A673 (cell line): ENCODE measurements at regions not wholly inside any gene's neighbourhood (a gene's known extent, or its start where the extent isn't known, plus 50 kb on each side); places are given as distances from the start of the nearest gene placed in this dataset.
A peak's percentile ranks its signal among the peaks of the same experiment; 100 is the strongest.

Experiments
- BruUV-seq: library from RNA; stranded (reverse); fragments of 400-500 nt; replicated peaks from 2 replicates; lab custom pipeline; 2021; lab: Mats Ljungman, UMichigan
- CTCF ChIA-PET: fragments of 300-600 bp; sonication (Branson Sonifier 250); formaldehyde crosslinking; loops from one replicate; lab custom pipeline; 2022; ENCODE audit warnings: antibody characterized with exemption; lab: Charles Lee
- POLR2A ChIA-PET: fragments of 300-600 bp; sonication (Branson Sonifier 250); formaldehyde crosslinking; loops from one replicate; lab custom pipeline; 2022; ENCODE audit warnings: antibody characterized with exemption; ENCODE audit not compliant: low non-redundant PET; lab: Charles Lee
- DNase-seq: peaks from one replicate; pipeline ENCODE4 v3.0.0-alpha.2; 2015; ENCODE audit warnings: low spot score
- H3K27ac ChIP-seq: fragments of 200-600 bp; sonication (generic); 2 replicates; pipeline ENCODE4 v1.5.1; 2016; ENCODE audit warnings: mixed run types, low read depth, mild to moderate bottlenecking, mixed read lengths, antibody characterized with exemption, low read length; ENCODE audit not compliant: poor library complexity, severe bottlenecking
- H3K27me3 ChIP-seq: fragments of 200-600 bp; sonication (generic); replicated peaks from 2 replicates; pipeline ENCODE4 v1.6.1; 2017; ENCODE audit warnings: mixed run types, low read depth, mild to moderate bottlenecking, mixed read lengths, antibody characterized with exemption, low read length; ENCODE audit not compliant: insufficient read depth, poor library complexity
- H3K36me3 ChIP-seq: fragments of 200-600 bp; sonication (generic); 2 replicates; pipeline ENCODE4 v1.6.1; 2016; ENCODE audit warnings: mixed run types, mild to moderate bottlenecking, mixed read lengths, antibody characterized with exemption, low read length; ENCODE audit not compliant: insufficient read depth, poor library complexity, severe bottlenecking
- H3K4me1 ChIP-seq: fragments of 200-600 bp; sonication (generic); 2 replicates; pipeline ENCODE4 v1.6.1; 2017; ENCODE audit warnings: mixed run types, mild to moderate bottlenecking, mixed read lengths, antibody characterized with exemption, low read length; ENCODE audit not compliant: insufficient read depth, poor library complexity, severe bottlenecking
- H3K4me3 ChIP-seq: fragments of 200-600 bp; sonication (generic); 2 replicates; pipeline ENCODE4 v1.5.1; 2016; ENCODE audit warnings: low read depth, mixed run types, mild to moderate bottlenecking, mixed read lengths, low read length; ENCODE audit not compliant: poor library complexity, severe bottlenecking
- H3K9me3 ChIP-seq: fragments of 200-600 bp; sonication (generic); 2 replicates; pipeline ENCODE4 v1.6.1; 2016; ENCODE audit warnings: mixed run types, low read depth, mild to moderate bottlenecking, mixed read lengths, antibody characterized with exemption, low read length; ENCODE audit not compliant: poor library complexity, severe bottlenecking
- EZH2 ChIP-seq: fragments of 200-600 bp; sonication (generic); IDR thresholded peaks from 2 replicates; pipeline ENCODE4 v1.6.1; 2017; ENCODE audit warnings: borderline replicate concordance, low read depth, mild to moderate bottlenecking, mixed read lengths, antibody characterized with exemption, low read length; ENCODE audit not compliant: poor library complexity, severe bottlenecking
- intact Hi-C: fragments of 100-400 bp; cut with micrococcal nuclease; formaldehyde crosslinking; loops from one replicate; pipeline ENCODE4 v1.10.0; 2022; ENCODE audit not compliant: unreplicated experiment
- TF ChIP-seq, protein P1 (sequence below): fragments of 300-800, 200-600 bp; sonication (generic); conservative IDR thresholded peaks from 2 replicates; pipeline ENCODE4 v1.5.1; 2017; ENCODE audit warnings: low read depth, mild to moderate bottlenecking, antibody characterized with exemption, low read length, moderate library complexity, mixed read lengths

DNA sequence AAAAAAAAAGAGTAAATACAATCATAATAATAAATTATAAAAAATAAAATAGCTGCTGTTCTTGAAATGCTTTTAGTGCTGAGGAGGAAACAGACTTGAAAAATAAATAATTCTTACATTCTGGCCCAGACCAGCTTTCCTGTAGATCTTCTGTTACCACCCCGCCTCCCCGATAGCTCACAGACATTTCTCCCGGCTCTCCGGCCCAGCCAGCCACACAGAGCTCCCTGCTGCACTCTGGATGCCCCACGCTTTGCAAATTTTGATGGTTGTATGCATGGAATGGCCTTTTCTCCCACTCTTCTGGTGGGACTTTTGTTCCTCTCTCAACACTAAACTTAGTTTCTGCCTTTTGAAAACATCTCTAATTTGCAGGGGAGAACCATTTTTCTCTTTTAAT, 249.3 kb downstream of the ATP23 start:
- CTCF ChIA-PET: no interaction called here
- DNase-seq: no peak
- H3K4me3 ChIP-seq: no peak overlapping the region
- no peak overlapping the region for H3K27ac ChIP-seq
- no peaks in the 10 kb centered on the region for H3K36me3 ChIP-seq
- intact Hi-C loops: no loop called here
- TF ChIP-seq EZH2: no peak
- TF ChIP-seq, protein P1, sequence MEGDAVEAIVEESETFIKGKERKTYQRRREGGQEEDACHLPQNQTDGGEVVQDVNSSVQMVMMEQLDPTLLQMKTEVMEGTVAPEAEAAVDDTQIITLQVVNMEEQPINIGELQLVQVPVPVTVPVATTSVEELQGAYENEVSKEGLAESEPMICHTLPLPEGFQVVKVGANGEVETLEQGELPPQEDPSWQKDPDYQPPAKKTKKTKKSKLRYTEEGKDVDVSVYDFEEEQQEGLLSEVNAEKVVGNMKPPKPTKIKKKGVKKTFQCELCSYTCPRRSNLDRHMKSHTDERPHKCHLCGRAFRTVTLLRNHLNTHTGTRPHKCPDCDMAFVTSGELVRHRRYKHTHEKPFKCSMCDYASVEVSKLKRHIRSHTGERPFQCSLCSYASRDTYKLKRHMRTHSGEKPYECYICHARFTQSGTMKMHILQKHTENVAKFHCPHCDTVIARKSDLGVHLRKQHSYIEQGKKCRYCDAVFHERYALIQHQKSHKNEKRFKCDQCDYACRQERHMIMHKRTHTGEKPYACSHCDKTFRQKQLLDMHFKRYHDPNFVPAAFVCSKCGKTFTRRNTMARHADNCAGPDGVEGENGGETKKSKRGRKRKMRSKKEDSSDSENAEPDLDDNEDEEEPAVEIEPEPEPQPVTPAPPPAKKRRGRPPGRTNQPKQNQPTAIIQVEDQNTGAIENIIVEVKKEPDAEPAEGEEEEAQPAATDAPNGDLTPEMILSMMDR: no peak
- BruUV-seq: no TSS peak
- no peaks in the 10 kb centered on the region for H3K4me1 ChIP-seq
- POLR2A ChIA-PET: no interaction called here
- no peaks in the 10 kb centered on the region for H3K27me3 ChIP-seq
- H3K9me3 ChIP-seq: no peaks in the 10 kb centered on the region

DNA sequence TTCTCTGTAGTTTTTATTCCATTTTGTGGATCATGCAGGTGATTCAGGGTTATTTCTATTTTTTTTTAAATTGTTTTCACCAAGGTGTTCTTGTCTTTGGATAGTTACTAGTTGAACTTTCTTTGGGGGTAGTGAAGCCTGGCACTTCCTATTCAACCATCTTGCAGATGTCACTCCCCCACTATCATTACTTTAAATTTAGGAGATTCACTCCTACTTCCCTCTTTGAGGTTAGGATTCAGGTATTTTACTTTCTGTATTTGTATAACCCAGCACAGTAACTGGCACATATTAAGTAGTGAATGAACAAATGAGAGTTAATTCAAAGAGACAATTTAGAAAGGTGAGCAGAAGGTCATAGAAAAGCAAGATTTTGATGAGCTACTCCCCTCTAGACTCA, 255.6 kb downstream of the ATP23 start:
- Histone ChIP-seq H3K9me3 (no peaks in the 10 kb centered on the region), H3K4me1 (no peaks in the 10 kb centered on the region), H3K27me3 (no peaks in the 10 kb centered on the region), H3K27ac (no peak overlapping the region), H3K36me3 (no peaks in the 10 kb centered on the region), H3K4me3 (no peak overlapping the region)
- BruUV-seq: no TSS peak
- no peak for TF ChIP-seq EZH2
- ChIA-PET CTCF (no interaction called here), POLR2A (no interaction called here)
- DNase-seq: no peak
- intact Hi-C loops: no loop called here

GRCh38 chr12:58202933-58203718, 261.8 kb downstream of the ATP23 start:
- H3K9me3 ChIP-seq: no peaks in the 10 kb centered on the region
- no TSS peak for BruUV-seq

More at GRCh38 chr12:58202933-58203718, 261.8 kb downstream of the ATP23 start:
- H3K4me3 ChIP-seq: no peak overlapping the region
- CTCF ChIA-PET: interaction anchor here (0.6 to 1.0 kb wide), 2 partner anchors 21 to 97 kb away, joined by 4 to 5 read pairs; no protein-coding TSS in a partner anchor
- intact Hi-C loops: no loop called here
- peak; percentile 83 for DNase-seq
- peaks cover 20% of the 10 kb centered on the region for H3K4me1 ChIP-seq
- H3K36me3 ChIP-seq: no peaks in the 10 kb centered on the region
- POLR2A ChIA-PET: no interaction called here
- H3K27ac ChIP-seq: peak overlapping the region; percentile 34
- TF ChIP-seq, protein P1: no peak
- no peaks in the 10 kb centered on the region for H3K27me3 ChIP-seq
